Prostate gland (tissue), 2 donors: ENCODE measurements at regions not wholly inside any gene's neighbourhood (a gene's known extent, or its start where the extent isn't known, plus 50 kb on each side); places are given as distances from the start of the nearest gene placed in this dataset.

Experiments
- CTCF ChIP-seq, 4 experiments: fragments of 200-600 bp in 2 of 4; fragments of 450-650 bp in 2 of 4; sonication (generic) in 2 of 4; IDR thresholded peaks; 1 replicate in 3 of 4; 2 replicates in 1 of 4; pipeline ENCODE4 v1.5.1; 2016 to 2019; ENCODE audit warnings: antibody characterized with exemption in 4 of 4, mild to moderate bottlenecking in 2 of 4, moderate library complexity in 2 of 4
- POLR2A ChIP-seq: fragments of 450-650 bp; IDR thresholded peaks from one replicate; pipeline ENCODE4 v1.6.1; 2016; ENCODE audit warnings: antibody characterized with exemption, mild to moderate bottlenecking
- POLR2AphosphoS5 ChIP-seq: sonication (generic); formaldehyde crosslinking; IDR thresholded peaks from one replicate; pipeline ENCODE4 v1.6.1; 2017; ENCODE audit warnings: antibody characterized with exemption

GRCh38 chr10:117462816-117463544 is 79.6 kb upstream of the EMX2 start:
- no peak for TF ChIP-seq CTCF (IDR thresholded peaks at IDR 0.05)
- no peak for TF ChIP-seq POLR2A
- TF ChIP-seq POLR2AphosphoS5: no peak
